NT2/D1 (cell line): ENCODE measurements at regions not wholly inside any gene's neighbourhood (a gene's known extent, or its start where the extent isn't known, plus 50 kb on each side); places are given as distances from the start of the nearest gene placed in this dataset.

ENCODE experiments used
- SUZ12 ChIP-seq: IDR thresholded peaks from 2 replicates; pipeline ENCODE4 v1.6.1; 2011; ENCODE audit not compliant: insufficient read length, insufficient read depth; ENCODE audit errors: extremely low read depth
- YY1 ChIP-seq: IDR thresholded peaks from 2 replicates; pipeline ENCODE4 v1.6.1; 2011; ENCODE audit not compliant: insufficient read length, insufficient read depth
- ZNF274 ChIP-seq: IDR thresholded peaks from 2 replicates; pipeline ENCODE4 v1.6.1; 2011; ENCODE audit warnings: mild to moderate bottlenecking, low read depth, low read length

- TF ChIP-seq YY1 (no peak), SUZ12 (no peak), ZNF274 (no peak)
These were observed 115.4 kb upstream of the CNTLN start for GRCh38 chr9:17019398-17019797.
